ENCODE measurements at regions not wholly inside any gene's neighbourhood (a gene's known extent, or its start where the extent isn't known, plus 50 kb on each side); places are given as distances from the start of the nearest gene placed in this dataset.

- TF ChIP-seq SNAPC4 (CRISPR knock-in tag; IDR thresholded peaks at IDR 0.05) (no peak), POLR2A (IDR thresholded peaks at IDR 0.05; ENCODE audit: insufficient read depth in 1 of 2, low read depth in 2 of 2, low read length in 2 of 2) (no peak), RXRB (CRISPR knock-in tag; IDR thresholded peaks at IDR 0.05; ENCODE audit: borderline replicate concordance) (no peak), ZNF253 (CRISPR knock-in tag; IDR thresholded peaks at IDR 0.05; ENCODE audit: borderline replicate concordance) (no peak), POLR2AphosphoS2 (IDR thresholded peaks at IDR 0.05; ENCODE audit: low read depth, low read length) (no peak), CBFB (CRISPR knock-in tag; IDR thresholded peaks at IDR 0.05) (no peak), FOXO1 (CRISPR knock-in tag; IDR thresholded peaks at IDR 0.05) (no peak), ZBTB38 (CRISPR knock-in tag; IDR thresholded peaks at IDR 0.05) (no peak), ESRRA (CRISPR knock-in tag; IDR thresholded peaks at IDR 0.05; ENCODE audit: low read depth) (no peak), ZNF580 (CRISPR knock-in tag; IDR thresholded peaks at IDR 0.05; ENCODE audit: borderline replicate concordance, low read depth) (no peak), SMAD1 (CRISPR knock-in tag; IDR thresholded peaks at IDR 0.05; ENCODE audit: borderline replicate concordance, low read depth) (no peak), ETV5 (CRISPR knock-in tag; IDR thresholded peaks at IDR 0.05; ENCODE audit: borderline replicate concordance) (no peak)
Measured at GRCh38 chr4:53907772-53908171, 156.6 kb downstream of the CHIC2 start (continued).
